Activated naive CD8-positive, alpha-beta T cell treated with anti-CD3 and anti-CD28 coated beads, Interleukin-2, amount 50 U/mL, for 16 hours (primary cell): ENCODE measurements at regions not wholly inside any gene's neighbourhood (a gene's known extent, or its start where the extent isn't known, plus 50 kb on each side); places are given as distances from the start of the nearest gene placed in this dataset.
"Not testable (repeated sequence)": the region's sequence is repeated elsewhere in the genome, so short reads cannot be mapped to it uniquely, and the experiment has no call there.

Experiments used
- DNase-seq: peaks from one replicate; pipeline ENCODE4 v3.0.0-alpha.2; 2020; ENCODE audit warnings: low read depth, low spot score

- DNase-seq = no peak
Observed at GRCh38 chr11:87971354-87971753, 203.9 kb downstream of the RAB38 start.

- no peak for DNase-seq
Observed at GRCh38 chr11:87970762-87971161, 204.5 kb downstream of the RAB38 start.

- no peak for DNase-seq
Observed at GRCh38 chr11:87967459-87967858, 207.8 kb downstream of the RAB38 start.

- DNase-seq = no peak
Observed at GRCh38 chr11:87966694-87967093, 208.5 kb downstream of the RAB38 start.

GRCh38 chr11:87966216-87966615 is 209.0 kb downstream of the RAB38 start:
- no peak for DNase-seq

GRCh38 chr11:87961606-87962005 is 213.6 kb downstream of the RAB38 start:
- no peak for DNase-seq

- DNase-seq = no peak
Observed at GRCh38 chr11:87957961-87958360, 217.3 kb downstream of the RAB38 start.

- DNase-seq = no peak
Observed at GRCh38 chr11:87954476-87954875, 220.8 kb downstream of the RAB38 start.

- DNase-seq = no peak
Observed at GRCh38 chr11:87942786-87943185, 232.5 kb downstream of the RAB38 start.

GRCh38 chr11:87934182-87934581 is 241.1 kb downstream of the RAB38 start:
- DNase-seq = no peak

GRCh38 chr11:87926250-87926970 is 248.8 kb downstream of the RAB38 start:
- no peak for DNase-seq

GRCh38 chr11:87924125-87924524 is 251.1 kb downstream of the RAB38 start:
- no peak for DNase-seq

GRCh38 chr11:87917111-87917510 is 258.1 kb downstream of the RAB38 start:
- DNase-seq = no peak

GRCh38 chr11:87909178-87909577 is 266.1 kb downstream of the RAB38 start:
- DNase-seq = no peak

- no peak for DNase-seq
Observed at GRCh38 chr11:87908086-87908485, 267.2 kb downstream of the RAB38 start.

GRCh38 chr11:87903345-87903744 is 271.9 kb downstream of the RAB38 start:
- DNase-seq = no peak

- DNase-seq = no peak
Observed at GRCh38 chr11:87901341-87901740, 273.9 kb downstream of the RAB38 start.

GRCh38 chr11:87897921-87898320 is 277.3 kb downstream of the RAB38 start:
- no peak for DNase-seq

- no peak for DNase-seq
Observed at GRCh38 chr11:87897071-87897470, 278.2 kb downstream of the RAB38 start.

GRCh38 chr11:87894961-87895360 is 280.3 kb downstream of the RAB38 start:
- no peak for DNase-seq

GRCh38 chr11:87892291-87892690 is 283.0 kb downstream of the RAB38 start:
- no peak for DNase-seq

GRCh38 chr11:87889126-87889525 is 286.1 kb downstream of the RAB38 start:
- no peak for DNase-seq

GRCh38 chr11:87885084-87885483 is 290.2 kb downstream of the RAB38 start:
- DNase-seq = not testable (repeated sequence)

- DNase-seq = no peak
Observed at GRCh38 chr11:87879118-87879517, 296.1 kb downstream of the RAB38 start.
